H1 (cell line): ENCODE measurements at regions not wholly inside any gene's neighbourhood (a gene's known extent, or its start where the extent isn't known, plus 50 kb on each side); places are given as distances from the start of the nearest gene placed in this dataset.

Source experiments
- TF ChIP-seq, protein P1 (sequence below): IDR thresholded peaks from 2 replicates; pipeline ENCODE4 v1.6.1; 2011; ENCODE audit warnings: low read length, improper control_type of control experiment

DNA sequence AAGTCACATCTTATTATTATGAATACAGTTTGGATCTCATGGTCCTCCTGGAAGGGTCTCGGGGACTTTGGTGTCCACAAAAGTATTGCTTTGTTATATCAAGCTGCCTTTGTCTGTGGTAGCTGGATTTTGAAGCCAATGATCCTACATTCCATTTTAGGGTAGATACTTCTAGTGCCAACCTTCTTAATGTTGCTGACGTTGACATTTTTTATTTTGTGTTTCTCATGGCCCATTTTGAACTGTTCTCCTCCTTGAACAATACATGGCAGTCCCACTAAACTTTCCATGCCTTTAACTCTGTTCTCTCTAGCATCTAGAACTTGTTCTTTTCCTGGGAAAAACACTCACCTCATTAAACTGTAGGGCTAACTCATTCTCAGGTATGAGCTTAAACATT, 425.8 kb downstream of the KCTD16 start (continued):
- TF ChIP-seq, protein P1, sequence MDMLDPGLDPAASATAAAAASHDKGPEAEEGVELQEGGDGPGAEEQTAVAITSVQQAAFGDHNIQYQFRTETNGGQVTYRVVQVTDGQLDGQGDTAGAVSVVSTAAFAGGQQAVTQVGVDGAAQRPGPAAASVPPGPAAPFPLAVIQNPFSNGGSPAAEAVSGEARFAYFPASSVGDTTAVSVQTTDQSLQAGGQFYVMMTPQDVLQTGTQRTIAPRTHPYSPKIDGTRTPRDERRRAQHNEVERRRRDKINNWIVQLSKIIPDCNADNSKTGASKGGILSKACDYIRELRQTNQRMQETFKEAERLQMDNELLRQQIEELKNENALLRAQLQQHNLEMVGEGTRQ: no peak
